ENCODE measurements at regions not wholly inside any gene's neighbourhood (a gene's known extent, or its start where the extent isn't known, plus 50 kb on each side); places are given as distances from the start of the nearest gene placed in this dataset.
A peak's percentile ranks its signal among the peaks of the same experiment; 100 is the strongest.

GRCh38 chr11:38302564-38302963 lies 1704.5 kb upstream of the RAG2 start:
- Histone ChIP-seq H3K4me1 (no peaks in the 10 kb centered on the region), H3K4me3 (no peak overlapping the region), H3K9me3 (no peaks in the 10 kb centered on the region), H3K27me3 (ENCODE audit: low read depth) (no peaks in the 10 kb centered on the region), H3K36me3 (replicated peaks) (no peaks in the 10 kb centered on the region)
- in situ Hi-C loops (cut with MboI; ENCODE audit: low sequenced_read_pairs): no loop called here
- no peak for DNase-seq (ENCODE audit: low spot score in 2 of 2)

GRCh38 chr11:38300570-38300969 lies 1702.5 kb upstream of the RAG2 start:
- in situ Hi-C loops (cut with MboI; ENCODE audit: low sequenced_read_pairs): no loop called here
- H3K4me3 ChIP-seq: no peak overlapping the region
- H3K36me3 ChIP-seq (replicated peaks): no peaks in the 10 kb centered on the region

GRCh38 chr11:38296211-38296776 lies 1698.3 kb upstream of the RAG2 start:
- H3K27me3 ChIP-seq (ENCODE audit: low read depth): no peaks in the 10 kb centered on the region
- no peak overlapping the region for H3K4me3 ChIP-seq
- no peak for DNase-seq (ENCODE audit: low spot score in 2 of 2)
- in situ Hi-C loops (cut with MboI; ENCODE audit: low sequenced_read_pairs): no loop called here
- no peaks in the 10 kb centered on the region for H3K36me3 ChIP-seq (replicated peaks)
- no peaks in the 10 kb centered on the region for H3K9me3 ChIP-seq
- no peaks in the 10 kb centered on the region for H3K4me1 ChIP-seq

More at GRCh38 chr11:38300570-38300969, 1702.5 kb upstream of the RAG2 start:
- Histone ChIP-seq H3K4me1 (no peaks in the 10 kb centered on the region), H3K27me3 (ENCODE audit: low read depth) (no peaks in the 10 kb centered on the region), H3K9me3 (no peaks in the 10 kb centered on the region)
- no peak for DNase-seq (ENCODE audit: low spot score in 2 of 2)

- Histone ChIP-seq H3K4me3 (no peak overlapping the region), H3K36me3 (replicated peaks) (no peaks in the 10 kb centered on the region), H3K9me3 (no peaks in the 10 kb centered on the region), H3K27me3 (ENCODE audit: low read depth) (no peaks in the 10 kb centered on the region), H3K4me1 (no peaks in the 10 kb centered on the region)
- no peak for DNase-seq (ENCODE audit: low spot score in 2 of 2)
- in situ Hi-C loops (cut with MboI; ENCODE audit: low sequenced_read_pairs): no loop called here
Measured at GRCh38 chr11:38282718-38283117, 1684.7 kb upstream of the RAG2 start.

- Histone ChIP-seq H3K9me3 (no peaks in the 10 kb centered on the region), H3K4me1 (no peaks in the 10 kb centered on the region), H3K27me3 (ENCODE audit: low read depth) (no peaks in the 10 kb centered on the region), H3K4me3 (no peak overlapping the region), H3K36me3 (replicated peaks) (no peaks in the 10 kb centered on the region)
- no peak for DNase-seq (ENCODE audit: low spot score in 2 of 2)
- in situ Hi-C loops (cut with MboI; ENCODE audit: low sequenced_read_pairs): no loop called here
Measured at GRCh38 chr11:38278457-38279141, 1680.6 kb upstream of the RAG2 start.

GRCh38 chr11:38274031-38274430 lies 1676.0 kb upstream of the RAG2 start:
- Histone ChIP-seq H3K27me3 (ENCODE audit: low read depth) (no peaks in the 10 kb centered on the region), H3K36me3 (replicated peaks) (no peaks in the 10 kb centered on the region), H3K4me1 (no peaks in the 10 kb centered on the region), H3K4me3 (no peak overlapping the region), H3K9me3 (no peaks in the 10 kb centered on the region)
- DNase-seq (ENCODE audit: low spot score in 2 of 2): no peak
- in situ Hi-C loops (cut with MboI; ENCODE audit: low sequenced_read_pairs): no loop called here

GRCh38 chr11:38272376-38272775 lies 1674.3 kb upstream of the RAG2 start:
- H3K27me3 ChIP-seq (ENCODE audit: low read depth): no peaks in the 10 kb centered on the region
- in situ Hi-C loops (cut with MboI; ENCODE audit: low sequenced_read_pairs): no loop called here

GRCh38 chr11:38266691-38267090 lies 1668.7 kb upstream of the RAG2 start:
- Histone ChIP-seq H3K27me3 (ENCODE audit: low read depth) (no peaks in the 10 kb centered on the region), H3K4me3 (no peak overlapping the region), H3K9me3 (no peaks in the 10 kb centered on the region; the same call in 1 of the 2 replicates), H3K36me3 (replicated peaks) (no peaks in the 10 kb centered on the region), H3K4me1 (no peaks in the 10 kb centered on the region)
- no peak for DNase-seq (ENCODE audit: low spot score in 2 of 2)
- in situ Hi-C loops (cut with MboI; ENCODE audit: low sequenced_read_pairs): no loop called here

More at GRCh38 chr11:38272376-38272775, 1674.3 kb upstream of the RAG2 start:
- no peaks in the 10 kb centered on the region for H3K36me3 ChIP-seq (replicated peaks)
- H3K9me3 ChIP-seq: no peaks in the 10 kb centered on the region
- no peaks in the 10 kb centered on the region for H3K4me1 ChIP-seq
- no peak overlapping the region for H3K4me3 ChIP-seq
- no peak for DNase-seq (ENCODE audit: low spot score in 2 of 2)

- peak in 1 of 2 experiments; percentile 65 for DNase-seq (ENCODE audit: low spot score in 2 of 2)
- Histone ChIP-seq H3K36me3 (replicated peaks) (no peaks in the 10 kb centered on the region), H3K4me1 (peaks cover 11% of the 10 kb centered on the region), H3K27me3 (ENCODE audit: low read depth) (no peaks in the 10 kb centered on the region), H3K4me3 (no peak overlapping the region), H3K9me3 (no peaks in the 10 kb centered on the region)
- in situ Hi-C loops (cut with MboI; ENCODE audit: low sequenced_read_pairs): no loop called here
Measured at GRCh38 chr11:38256436-38256835, 1658.4 kb upstream of the RAG2 start.

- Histone ChIP-seq H3K4me1 (peaks cover 11% of the 10 kb centered on the region), H3K27me3 (ENCODE audit: low read depth) (no peaks in the 10 kb centered on the region), H3K9me3 (no peaks in the 10 kb centered on the region), H3K36me3 (replicated peaks) (no peaks in the 10 kb centered on the region), H3K4me3 (no peak overlapping the region)
- in situ Hi-C loops (cut with MboI; ENCODE audit: low sequenced_read_pairs): no loop called here
- DNase-seq (ENCODE audit: low spot score in 2 of 2): no peak
Measured at GRCh38 chr11:38254913-38255312, 1656.9 kb upstream of the RAG2 start.

GRCh38 chr11:38252620-38253019 lies 1654.6 kb upstream of the RAG2 start:
- Histone ChIP-seq H3K27me3 (ENCODE audit: low read depth) (no peaks in the 10 kb centered on the region), H3K4me1 (peaks cover 11% of the 10 kb centered on the region), H3K4me3 (no peak overlapping the region), H3K9me3 (no peaks in the 10 kb centered on the region), H3K36me3 (replicated peaks) (no peaks in the 10 kb centered on the region)
- no peak for DNase-seq (ENCODE audit: low spot score in 2 of 2)
- in situ Hi-C loops (cut with MboI; ENCODE audit: low sequenced_read_pairs): no loop called here

- H3K4me3 ChIP-seq: no peak overlapping the region
- DNase-seq (ENCODE audit: low spot score in 2 of 2): no peak
- no peaks in the 10 kb centered on the region for H3K9me3 ChIP-seq
- no peaks in the 10 kb centered on the region for H3K4me1 ChIP-seq
- no peaks in the 10 kb centered on the region for H3K36me3 ChIP-seq (replicated peaks)
- peaks cover 4% of the 10 kb centered on the region; the same call in 1 of the 2 replicates for H3K27me3 ChIP-seq (ENCODE audit: low read depth)
- in situ Hi-C loops (cut with MboI; ENCODE audit: low sequenced_read_pairs): no loop called here
Measured at GRCh38 chr11:38246451-38246850, 1648.4 kb upstream of the RAG2 start.

- Histone ChIP-seq H3K4me1 (no peaks in the 10 kb centered on the region), H3K36me3 (replicated peaks) (no peaks in the 10 kb centered on the region), H3K27me3 (ENCODE audit: low read depth) (no peaks in the 10 kb centered on the region), H3K4me3 (no peak overlapping the region), H3K9me3 (peaks cover 4% of the 10 kb centered on the region; the same call in 1 of the 2 replicates)
- no peak for DNase-seq (ENCODE audit: low spot score in 2 of 2)
- in situ Hi-C loops (cut with MboI; ENCODE audit: low sequenced_read_pairs): no loop called here
Measured at GRCh38 chr11:38226684-38227083, 1628.6 kb upstream of the RAG2 start.

- no peak overlapping the region for H3K4me3 ChIP-seq
- in situ Hi-C loops (cut with MboI; ENCODE audit: low sequenced_read_pairs): no loop called here
- H3K36me3 ChIP-seq (replicated peaks): no peaks in the 10 kb centered on the region
- no peak for DNase-seq (ENCODE audit: low spot score in 2 of 2)
- no peaks in the 10 kb centered on the region for H3K27me3 ChIP-seq (ENCODE audit: low read depth)
- no peaks in the 10 kb centered on the region for H3K4me1 ChIP-seq
- no peaks in the 10 kb centered on the region for H3K9me3 ChIP-seq
Measured at GRCh38 chr11:38221295-38221694, 1623.3 kb upstream of the RAG2 start.

Measured in HAP-1 (cell line).